Lower lobe of right lung (tissue), 2 donors: ENCODE measurements at regions not wholly inside any gene's neighbourhood (a gene's known extent, or its start where the extent isn't known, plus 50 kb on each side); places are given as distances from the start of the nearest gene placed in this dataset.

Source experiments
- ATAC-seq, 2 donors: fragments of 200-7000 bp; cut with Tn5 transposase; one replicate each; pipeline ENCODE4 v1.9.1; 2020 to 2022; ENCODE audit warnings: mild to moderate bottlenecking in 2 of 2, moderate library complexity in 2 of 2
- DNase-seq: peaks from one replicate; pipeline ENCODE4 v3.0.0-alpha.2; 2020
- H3K27ac ChIP-seq: fragments of 200-600 bp; one replicate; pipeline ENCODE4 v1.8.0; 2022
- H3K27me3 ChIP-seq: fragments of 200-600 bp; one replicate; pipeline ENCODE4 v1.8.0; 2022; ENCODE audit warnings: low read depth
- H3K36me3 ChIP-seq: fragments of 200-600 bp; one replicate; pipeline ENCODE4 v1.8.0; 2022; ENCODE audit warnings: mild to moderate bottlenecking
- H3K4me1 ChIP-seq: fragments of 200-600 bp; one replicate; pipeline ENCODE4 v1.8.0; 2022
- H3K4me3 ChIP-seq: fragments of 200-600 bp; one replicate; pipeline ENCODE4 v1.8.0; 2022; ENCODE audit warnings: mild to moderate bottlenecking
- H3K9me3 ChIP-seq: fragments of 200-600 bp; one replicate; pipeline ENCODE4 v1.8.0; 2022
- CTCF ChIP-seq: fragments of 200-600 bp; IDR thresholded peaks from one replicate; pipeline ENCODE4 v1.8.0; 2022; ENCODE audit warnings: antibody characterized with exemption, mild to moderate bottlenecking
- intact Hi-C: fragments of 100-400 bp; cut with DNase I; formaldehyde crosslinking; loops from one replicate; pipeline ENCODE4 v1.11.0; 2022
- donor health status: DM: no; HTN: yes; CAD: no; lungs with severe emphysema.

GRCh38 chr1:212532469-212533147, 76.0 kb upstream of the ATF3 start:
- intact Hi-C loops = no loop called here
- Histone ChIP-seq H3K27ac (no peak overlapping the region), H3K4me3 (no peak overlapping the region), H3K4me1 (no peaks in the 10 kb centered on the region), H3K36me3 (no peaks in the 10 kb centered on the region), H3K27me3 (no peaks in the 10 kb centered on the region), H3K9me3 (no peaks in the 10 kb centered on the region)
- no peak for TF ChIP-seq CTCF
- ATAC-seq = peak in 1 of 2 donors; percentile 50
- no peak for DNase-seq

GRCh38 chr1:212533148-212533517, 75.4 kb upstream of the ATF3 start:
- intact Hi-C loops = no loop called here
- no peak for ATAC-seq
- no peak for TF ChIP-seq CTCF
- Histone ChIP-seq H3K9me3 (no peaks in the 10 kb centered on the region), H3K36me3 (no peaks in the 10 kb centered on the region), H3K4me1 (no peaks in the 10 kb centered on the region), H3K27me3 (no peaks in the 10 kb centered on the region), H3K4me3 (no peak overlapping the region), H3K27ac (no peak overlapping the region)
- DNase-seq = no peak

- Histone ChIP-seq H3K36me3 (no peaks in the 10 kb centered on the region), H3K4me1 (no peaks in the 10 kb centered on the region), H3K27ac (no peak overlapping the region), H3K9me3 (no peaks in the 10 kb centered on the region), H3K4me3 (no peak overlapping the region), H3K27me3 (no peaks in the 10 kb centered on the region)
- intact Hi-C loops = no loop called here
- TF ChIP-seq CTCF = no peak
- ATAC-seq (no peak), DNase-seq (no peak)
Observed at GRCh38 chr1:212536586-212536985, 72.0 kb upstream of the ATF3 start.

GRCh38 chr1:212537610-212538009, 71.0 kb upstream of the ATF3 start:
- H3K36me3 ChIP-seq = no peaks in the 10 kb centered on the region
- H3K9me3 ChIP-seq = no peaks in the 10 kb centered on the region
- H3K4me1 ChIP-seq = no peaks in the 10 kb centered on the region
- no peak for TF ChIP-seq CTCF
- no peak overlapping the region for H3K27ac ChIP-seq
- no peak for ATAC-seq
- intact Hi-C loops = no loop called here
- H3K27me3 ChIP-seq = no peaks in the 10 kb centered on the region
- DNase-seq = no peak
- H3K4me3 ChIP-seq = no peak overlapping the region

- Histone ChIP-seq H3K4me3 (no peak overlapping the region), H3K4me1 (no peaks in the 10 kb centered on the region), H3K27me3 (no peaks in the 10 kb centered on the region), H3K36me3 (no peaks in the 10 kb centered on the region), H3K9me3 (no peaks in the 10 kb centered on the region), H3K27ac (no peak overlapping the region)
- intact Hi-C loops = no loop called here
- no peak for DNase-seq
- TF ChIP-seq CTCF = no peak
- ATAC-seq = no peak
Observed at GRCh38 chr1:212539737-212540430, 68.7 kb upstream of the ATF3 start.
